Esophagus muscularis mucosa (tissue), 4 donors: ENCODE measurements at regions not wholly inside any gene's neighbourhood (a gene's known extent, or its start where the extent isn't known, plus 50 kb on each side); places are given as distances from the start of the nearest gene placed in this dataset.

ENCODE experiments used
- DNase-seq: peaks from one replicate; pipeline ENCODE4 v3.0.0-alpha.2; 2017; ENCODE audit errors: extremely low spot score
- H3K27ac ChIP-seq, 4 donors: fragments of 200-600 bp; sonication (generic); replicated peaks in 1 of 4; 1 replicate in 3 of 4; 2 replicates in 1 of 4; pipeline ENCODE4 v1.5.1; 2016 to 2019; ENCODE audit warnings: mild to moderate bottlenecking in 1 of 4
- H3K27me3 ChIP-seq, 4 donors: fragments of 200-600 bp; sonication (generic); one replicate each; pipeline versions ENCODE4 v1.5.1 to v1.6.0; 2016 to 2019
- H3K36me3 ChIP-seq, 4 donors: fragments of 200-600 bp; sonication (generic); one replicate each; pipeline ENCODE4 v1.5.1; 2016 to 2019
- H3K4me1 ChIP-seq, 4 donors: fragments of 200-600 bp; sonication (generic); one replicate each; pipeline ENCODE4 v1.5.1; 2016 to 2019
- H3K4me3 ChIP-seq, 4 donors: fragments of 200-600 bp; sonication (generic); 1 replicate in 2 of 4; 2 replicates in 2 of 4; pipeline ENCODE4 v1.5.1; 2016 to 2019; ENCODE audit warnings: mild to moderate bottlenecking in 4 of 4, moderate library complexity in 1 of 4
- H3K9me3 ChIP-seq, 4 donors: fragments of 200-600 bp; sonication (generic); 1 replicate in 3 of 4; 2 replicates in 1 of 4; pipeline ENCODE4 v1.5.1; 2016 to 2019
- EP300 ChIP-seq: sonication (generic); formaldehyde crosslinking; IDR thresholded peaks from one replicate; pipeline ENCODE4 v1.6.1; 2017; ENCODE audit warnings: antibody characterized with exemption
- POLR2A ChIP-seq: fragments of 450-650 bp; IDR thresholded peaks from one replicate; pipeline ENCODE4 v1.6.1; 2017; ENCODE audit warnings: antibody characterized with exemption, moderate library complexity, mild to moderate bottlenecking, low read depth
- POLR2AphosphoS5 ChIP-seq, 2 donors: sonication (generic); formaldehyde crosslinking; IDR thresholded peaks; one replicate each; pipeline ENCODE4 v1.6.1; 2017; ENCODE audit warnings: antibody characterized with exemption in 2 of 2
- WGBS: methylation state at CpG from one replicate; pipeline ENCODE4 v1.1.5; 2018; 5-methylcytosine and 5-hydroxymethylcytosine counted together
- intact Hi-C: fragments of 100-400 bp; cut with DNase I; formaldehyde crosslinking; loops from one replicate; pipeline ENCODE4 v1.15.1; 2023
- TF ChIP-seq, protein P1 (sequence below), 3 experiments: fragments of 200-600 bp in 2 of 3; fragments of 450-650 bp in 1 of 3; sonication (generic) in 2 of 3; IDR thresholded peaks; one replicate each; pipeline ENCODE4 v1.5.1; 2017 to 2019; ENCODE audit warnings: antibody characterized with exemption in 3 of 3, mild to moderate bottlenecking in 2 of 3, moderate library complexity in 1 of 3

DNA sequence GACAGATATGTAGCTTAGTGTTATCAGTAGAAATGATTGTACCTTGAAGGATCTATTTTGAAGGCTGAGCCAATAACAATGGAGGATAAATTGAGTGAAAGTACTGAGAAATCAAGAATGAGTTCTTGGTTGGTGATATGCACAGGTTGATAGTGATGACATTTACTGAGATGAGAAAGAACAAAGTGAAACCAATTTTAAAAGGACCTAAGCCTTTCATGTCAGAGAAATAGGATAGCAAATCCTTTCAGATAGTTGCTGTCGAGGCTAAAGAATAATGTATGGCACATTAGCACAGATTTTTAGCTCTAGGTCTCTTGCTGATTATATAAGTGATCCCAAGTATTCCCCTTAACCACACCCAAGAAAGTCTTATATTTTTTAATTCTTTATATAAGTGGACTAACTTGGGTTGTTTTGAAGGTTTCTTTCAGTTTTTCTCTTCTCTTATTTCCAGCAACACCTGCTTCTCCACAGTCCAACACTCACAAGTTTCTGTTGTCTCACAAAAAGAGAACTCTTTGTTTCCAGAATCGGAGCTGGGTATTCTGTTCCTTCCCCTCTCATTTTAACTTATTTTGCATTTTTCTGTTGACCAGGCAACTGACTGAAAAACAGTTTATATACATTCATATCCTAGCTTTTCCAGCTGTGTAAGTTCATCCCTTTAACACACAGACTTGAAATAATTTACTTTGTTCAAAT, 286.9 kb upstream of the ATP10B start:
- TF ChIP-seq, protein P1, sequence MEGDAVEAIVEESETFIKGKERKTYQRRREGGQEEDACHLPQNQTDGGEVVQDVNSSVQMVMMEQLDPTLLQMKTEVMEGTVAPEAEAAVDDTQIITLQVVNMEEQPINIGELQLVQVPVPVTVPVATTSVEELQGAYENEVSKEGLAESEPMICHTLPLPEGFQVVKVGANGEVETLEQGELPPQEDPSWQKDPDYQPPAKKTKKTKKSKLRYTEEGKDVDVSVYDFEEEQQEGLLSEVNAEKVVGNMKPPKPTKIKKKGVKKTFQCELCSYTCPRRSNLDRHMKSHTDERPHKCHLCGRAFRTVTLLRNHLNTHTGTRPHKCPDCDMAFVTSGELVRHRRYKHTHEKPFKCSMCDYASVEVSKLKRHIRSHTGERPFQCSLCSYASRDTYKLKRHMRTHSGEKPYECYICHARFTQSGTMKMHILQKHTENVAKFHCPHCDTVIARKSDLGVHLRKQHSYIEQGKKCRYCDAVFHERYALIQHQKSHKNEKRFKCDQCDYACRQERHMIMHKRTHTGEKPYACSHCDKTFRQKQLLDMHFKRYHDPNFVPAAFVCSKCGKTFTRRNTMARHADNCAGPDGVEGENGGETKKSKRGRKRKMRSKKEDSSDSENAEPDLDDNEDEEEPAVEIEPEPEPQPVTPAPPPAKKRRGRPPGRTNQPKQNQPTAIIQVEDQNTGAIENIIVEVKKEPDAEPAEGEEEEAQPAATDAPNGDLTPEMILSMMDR (IDR thresholded peaks at IDR 0.05) = no peak
- TF ChIP-seq EP300 (no peak), POLR2A (no peak), POLR2AphosphoS5 (IDR thresholded peaks at IDR 0.05) (no peak)
- Histone ChIP-seq H3K27ac (no peak overlapping the region), H3K36me3 (no peaks in the 10 kb centered on the region), H3K9me3 (peaks cover 0 to under 1% (median 0%) of the 10 kb centered on the region in 4 donors), H3K4me3 (no peak overlapping the region), H3K27me3 (no peaks in the 10 kb centered on the region), H3K4me1 (peaks cover 0 to 28% (median 7%) of the 10 kb centered on the region in 4 donors)
- intact Hi-C loops = no loop called here
- 46% methylated on average over 2 of the region's 2 CpGs for whole genome bisulfite sequencing
- no peak for DNase-seq

DNA sequence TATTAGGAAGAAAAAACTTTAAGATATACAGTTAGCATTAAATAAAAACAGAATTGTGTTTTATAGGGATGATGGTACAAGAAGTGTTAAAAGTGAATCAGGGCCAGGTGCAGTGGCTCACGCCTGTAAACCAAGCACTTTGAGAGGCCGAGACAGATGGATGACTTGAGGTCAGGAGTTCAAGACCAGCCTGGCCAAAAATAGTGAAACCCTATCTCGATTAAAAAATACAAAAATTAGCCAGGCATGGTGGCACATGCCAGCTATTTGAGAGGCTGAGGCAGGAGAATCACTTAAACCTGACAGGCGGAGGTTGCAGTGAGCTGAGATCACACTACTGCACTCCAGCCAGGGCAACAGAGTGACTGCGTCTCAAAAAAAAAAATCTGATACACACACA, 282.9 kb upstream of the ATP10B start:
- no peak for DNase-seq
- no peaks in the 10 kb centered on the region for H3K27me3 ChIP-seq
- no peaks in the 10 kb centered on the region for H3K36me3 ChIP-seq
- intact Hi-C loops = no loop called here
- 57% methylated on average over 5 of the region's 5 CpGs for WGBS
- no peak for TF ChIP-seq POLR2AphosphoS5 (IDR thresholded peaks at IDR 0.05)
- no peak for TF ChIP-seq POLR2A
- no peak for TF ChIP-seq EP300
- TF ChIP-seq, protein P1 (IDR thresholded peaks at IDR 0.05) = no peak
- no peak overlapping the region for H3K27ac ChIP-seq
- H3K4me1 ChIP-seq = peaks cover 0 to 13% (median 5%) of the 10 kb centered on the region in 4 donors
- no peaks in the 10 kb centered on the region for H3K9me3 ChIP-seq
- no peak overlapping the region for H3K4me3 ChIP-seq

DNA sequence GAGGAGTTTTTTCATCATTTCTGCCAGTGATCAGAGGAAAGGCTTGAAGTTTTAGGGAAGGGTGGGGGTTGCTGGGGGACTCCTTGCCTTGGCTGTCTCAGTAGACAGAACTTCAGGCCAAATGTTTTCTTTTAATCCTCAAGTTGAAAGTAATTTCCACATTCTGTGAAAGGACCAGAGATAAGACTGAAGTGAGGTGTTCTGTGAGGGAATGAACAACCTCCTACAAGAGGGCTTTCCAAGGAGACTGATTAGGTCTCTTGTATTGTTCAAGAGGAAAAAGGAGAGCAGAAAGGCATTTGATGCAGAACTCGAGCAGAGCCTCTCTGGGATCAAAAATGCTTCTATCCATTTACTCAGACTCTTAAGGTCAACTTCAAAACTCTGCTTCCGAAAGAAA, 282.1 kb upstream of the ATP10B start:
- intact Hi-C loops = no loop called here

DNA sequence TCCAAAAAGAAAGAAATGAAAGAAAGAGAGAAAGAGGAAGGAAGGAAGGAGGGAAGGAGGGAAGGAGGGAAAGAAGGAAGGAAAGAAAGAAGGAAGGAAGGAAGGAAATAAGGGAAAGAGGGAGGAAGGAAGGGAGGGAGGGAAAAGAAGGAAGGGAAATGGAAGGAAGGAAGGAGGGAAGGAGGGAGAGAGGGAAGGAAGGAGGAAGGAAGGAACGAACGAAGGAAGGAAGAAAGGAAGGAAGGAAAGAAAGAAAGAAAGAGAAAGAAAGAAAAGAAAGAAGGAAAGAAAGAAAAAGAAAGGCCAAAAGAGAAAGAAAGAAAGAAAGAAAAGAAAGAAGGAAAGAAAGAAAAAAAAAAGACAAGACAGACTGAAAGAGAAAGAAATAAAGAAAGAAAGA, 263.9 kb upstream of the ATP10B start:
- Histone ChIP-seq H3K4me3 (no peak overlapping the region), H3K9me3 (no peaks in the 10 kb centered on the region), H3K27ac (no peak overlapping the region), H3K36me3 (no peaks in the 10 kb centered on the region), H3K4me1 (no peaks in the 10 kb centered on the region), H3K27me3 (no peaks in the 10 kb centered on the region)
- no peak for TF ChIP-seq POLR2A
- no peak for TF ChIP-seq POLR2AphosphoS5 (IDR thresholded peaks at IDR 0.05)
- TF ChIP-seq, protein P1 (IDR thresholded peaks at IDR 0.05) = no peak
- no peak for TF ChIP-seq EP300
- intact Hi-C loops = no loop called here
- no peak for DNase-seq
- WGBS = 93% methylated on average over 2 of the region's 2 CpGs

More for the DNA sequence above, 282.1 kb upstream of the ATP10B start:
- Histone ChIP-seq H3K27me3 (no peaks in the 10 kb centered on the region), H3K4me3 (no peak overlapping the region), H3K4me1 (peaks cover 0 to 5% (median under 1%) of the 10 kb centered on the region in 4 donors), H3K36me3 (no peaks in the 10 kb centered on the region), H3K9me3 (no peaks in the 10 kb centered on the region), H3K27ac (no peak overlapping the region)
- 46% methylated on average over 2 of the region's 2 CpGs for WGBS
- no peak for DNase-seq
- TF ChIP-seq EP300 (no peak), POLR2AphosphoS5 (IDR thresholded peaks at IDR 0.05) (no peak), POLR2A (no peak)
- TF ChIP-seq, protein P1 (IDR thresholded peaks at IDR 0.05) = no peak

DNA sequence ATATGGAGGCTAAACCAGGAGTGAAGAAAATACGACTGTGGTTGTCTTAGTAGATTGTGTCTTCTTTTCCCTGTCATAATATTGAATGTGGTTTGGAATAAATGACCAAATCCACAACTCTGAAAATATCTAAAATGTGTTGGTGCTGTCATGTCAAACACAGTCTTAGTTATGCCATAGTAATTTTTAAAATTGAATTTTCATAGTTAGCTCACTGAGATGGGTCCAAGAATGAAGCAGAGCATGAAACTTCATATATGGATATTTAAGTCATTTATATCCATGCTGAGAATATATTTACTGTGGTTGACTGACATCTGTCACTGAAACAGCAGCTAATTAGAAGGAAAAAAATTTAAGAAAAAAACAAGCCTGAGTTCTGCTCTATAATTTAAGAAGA, 260.4 kb upstream of the ATP10B start:
- no peaks in the 10 kb centered on the region for H3K4me1 ChIP-seq
- TF ChIP-seq EP300 = no peak
- intact Hi-C loops = no loop called here
- DNase-seq = no peak
- no peaks in the 10 kb centered on the region for H3K36me3 ChIP-seq
- H3K9me3 ChIP-seq = no peaks in the 10 kb centered on the region
- no peak overlapping the region for H3K4me3 ChIP-seq
- no peak overlapping the region for H3K27ac ChIP-seq
- H3K27me3 ChIP-seq = no peaks in the 10 kb centered on the region
- WGBS = 73% methylated on average over 1 of the region's 1 CpG
